Mesenteric fat pad (tissue), 1 donor: ENCODE measurements at regions not wholly inside any gene's neighbourhood (a gene's known extent, or its start where the extent isn't known, plus 50 kb on each side); places are given as distances from the start of the nearest gene placed in this dataset.
"Not testable (repeated sequence)": the region's sequence is repeated elsewhere in the genome, so short reads cannot be mapped to it uniquely, and the experiment has no call there.

Experiments
- DNase-seq: peaks from one replicate; pipeline ENCODE4 v3.0.0-alpha.2; 2020; ENCODE audit warnings: low spot score
- donor health status: DM: yes; HTN: yes; CAD: no.

DNA sequence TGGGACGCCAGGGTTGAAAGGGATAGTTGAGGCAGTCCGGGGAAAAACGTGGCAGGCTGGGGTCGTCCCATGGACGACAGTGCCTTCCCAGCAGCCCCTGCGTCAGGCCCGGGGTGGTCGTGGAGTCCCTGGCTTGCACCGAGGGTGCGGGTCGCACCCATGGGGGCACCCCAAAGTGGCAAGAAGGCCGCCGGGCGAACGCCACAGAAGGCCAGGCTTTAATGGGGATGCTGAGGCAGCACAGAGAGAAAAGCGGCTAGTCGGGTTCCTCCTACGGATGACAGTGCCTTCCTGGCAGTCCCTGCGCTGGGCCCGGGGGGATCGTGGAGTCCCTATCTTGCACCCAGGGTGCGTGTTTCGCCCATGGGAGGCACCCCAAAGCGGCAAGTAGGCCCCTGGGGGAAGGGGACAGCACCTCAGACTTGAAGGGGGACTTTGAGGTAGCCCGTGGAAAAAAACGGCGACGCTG, 158.6 kb upstream of the ALG10B start:
- DNase-seq = peak; percentile 59

DNA sequence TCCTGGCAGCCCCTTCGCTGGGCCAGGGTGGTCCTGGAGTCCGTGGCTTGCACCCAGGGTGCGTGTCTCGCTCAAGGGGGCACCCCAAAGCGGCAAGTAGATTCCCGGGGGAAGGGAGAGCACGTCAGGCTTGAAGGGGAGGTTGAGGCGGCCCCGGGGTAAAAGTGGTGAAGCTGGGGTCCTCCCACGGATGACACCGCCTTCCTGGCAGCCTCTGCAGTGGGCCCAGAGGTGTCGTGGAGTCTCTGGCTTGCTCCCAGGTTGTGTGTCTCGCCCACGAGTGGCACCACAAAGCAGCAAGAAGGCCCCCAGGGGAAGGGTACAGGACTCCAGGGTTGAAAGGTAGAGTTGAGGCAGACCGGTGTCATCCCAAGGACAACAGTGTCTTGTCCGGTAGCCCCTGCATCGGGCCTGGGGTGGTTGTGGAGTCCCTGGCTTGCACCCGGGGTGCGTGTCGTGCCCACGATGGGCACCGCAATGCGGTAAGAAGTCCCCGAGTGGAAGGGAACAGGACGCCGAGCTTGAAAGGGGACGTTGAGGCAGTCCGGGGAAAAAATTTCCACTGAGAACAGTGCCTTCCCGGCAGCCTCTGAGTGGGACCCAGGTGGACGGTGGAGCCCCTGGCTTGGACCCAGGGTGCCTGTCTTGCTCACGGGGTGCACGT, 158.0 kb upstream of the ALG10B start:
- peak; percentile 86 for DNase-seq

DNA sequence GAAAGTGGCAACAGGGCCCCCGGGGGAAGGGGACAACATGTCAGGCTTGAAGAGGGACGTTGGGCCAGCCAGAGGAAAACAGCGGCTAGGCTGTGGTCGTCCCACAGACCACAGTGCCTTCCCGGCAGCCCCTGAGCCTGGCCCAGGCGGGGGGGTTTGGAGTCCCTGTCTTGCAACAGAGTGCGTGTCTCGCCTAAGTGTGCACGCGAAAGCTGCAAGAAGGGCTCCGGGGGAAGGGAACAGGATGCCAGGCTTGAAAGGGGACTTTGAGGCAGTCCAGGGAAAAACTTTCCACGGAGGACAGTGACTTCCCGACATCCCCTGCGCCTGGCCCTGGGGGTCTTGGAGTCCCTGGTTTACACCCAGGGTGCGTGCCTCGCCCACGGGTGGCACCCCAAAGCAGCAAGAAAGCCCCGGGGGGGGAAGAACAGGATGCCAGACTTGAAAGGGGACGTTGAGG, 157.5 kb upstream of the ALG10B start:
- DNase-seq = peak; percentile 85

- DNase-seq = peak; percentile 83
Measured at GRCh38 chr12:38159591-38160317, 156.8 kb upstream of the ALG10B start.

- DNase-seq = no peak
Measured at GRCh38 chr12:38160318-38161122, 156.1 kb upstream of the ALG10B start.

DNA sequence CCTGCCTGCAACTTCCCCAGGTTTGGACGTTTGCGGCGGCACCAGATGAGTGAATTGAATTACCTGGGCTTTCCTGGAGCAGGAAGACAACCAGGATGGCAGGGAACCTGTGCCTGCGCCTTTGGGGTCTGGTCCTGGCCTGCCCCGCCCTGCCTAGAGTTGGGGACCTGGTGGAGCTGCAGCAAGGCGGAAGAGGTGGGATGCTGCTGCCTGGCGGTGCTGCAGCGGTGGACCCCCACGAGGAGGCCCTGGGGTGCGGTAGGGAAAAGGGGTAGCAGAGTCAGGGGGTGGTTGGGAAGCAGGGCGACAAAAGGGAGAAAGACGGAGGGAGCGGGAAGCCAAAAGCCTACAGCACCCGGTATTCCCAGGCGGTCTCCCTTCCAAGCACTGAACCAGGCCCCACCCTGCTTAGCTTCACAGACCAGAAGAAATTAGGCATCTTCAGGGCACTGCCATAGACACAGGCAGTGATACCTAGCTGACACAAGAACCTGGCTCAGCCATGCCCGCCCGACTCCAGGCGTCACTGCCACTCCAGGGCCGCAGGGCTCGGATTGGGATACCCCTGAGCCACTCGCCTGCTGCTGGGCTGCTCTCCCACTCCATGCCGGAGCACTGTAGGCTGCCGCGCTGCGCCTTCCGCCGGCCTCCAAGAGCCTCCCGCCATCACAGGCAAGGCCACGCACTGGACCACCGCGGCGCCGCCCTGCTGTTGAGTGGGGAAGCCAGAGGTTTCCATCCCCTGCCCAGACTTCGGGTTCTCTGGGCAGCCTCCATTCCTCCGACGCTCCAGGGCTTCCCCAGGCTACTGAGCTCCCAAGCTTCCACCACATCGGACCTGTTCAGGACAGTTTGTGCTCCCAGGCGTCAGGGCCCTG, 155.2 kb upstream of the ALG10B start:
- peak; percentile 81 for DNase-seq

GRCh38 chr12:38162013-38162412, 154.6 kb upstream of the ALG10B start:
- no peak for DNase-seq

DNA sequence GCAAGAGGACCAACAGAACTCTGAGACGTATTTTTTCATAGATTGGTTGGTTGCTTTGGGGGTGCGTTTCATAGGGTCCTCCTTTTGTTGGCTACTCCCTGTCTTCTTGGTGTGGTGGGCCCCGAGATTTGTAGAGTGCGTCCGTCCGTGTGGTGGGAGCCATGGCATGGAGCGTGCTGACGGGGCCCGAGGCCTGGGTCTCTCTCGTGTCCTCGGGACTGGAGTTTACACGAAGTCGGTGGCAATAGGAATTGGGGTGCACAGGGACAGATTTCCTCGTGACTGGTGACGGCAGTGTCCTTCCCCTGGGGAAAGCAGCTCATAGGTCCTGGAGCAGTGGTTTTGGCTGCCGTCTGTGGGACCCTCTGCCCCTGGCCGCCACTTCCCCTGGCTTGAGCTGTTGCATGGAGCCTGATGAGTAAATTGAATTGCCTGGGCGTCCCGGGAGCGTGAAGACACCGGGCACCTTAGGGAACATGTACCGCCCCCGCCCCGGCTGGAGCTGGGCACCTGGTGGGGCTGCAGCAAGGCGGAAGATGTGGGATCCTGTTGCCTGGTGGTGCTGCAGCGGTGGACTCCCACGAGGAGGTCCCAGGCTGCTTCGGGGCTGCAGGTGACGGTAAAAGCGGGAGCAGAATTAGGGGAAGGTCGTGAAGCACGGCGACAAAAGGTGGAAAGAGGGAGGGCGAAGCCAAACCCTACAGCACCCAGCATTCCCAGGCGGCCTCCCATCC, 153.7 kb upstream of the ALG10B start:
- DNase-seq = peak; percentile 83

DNA sequence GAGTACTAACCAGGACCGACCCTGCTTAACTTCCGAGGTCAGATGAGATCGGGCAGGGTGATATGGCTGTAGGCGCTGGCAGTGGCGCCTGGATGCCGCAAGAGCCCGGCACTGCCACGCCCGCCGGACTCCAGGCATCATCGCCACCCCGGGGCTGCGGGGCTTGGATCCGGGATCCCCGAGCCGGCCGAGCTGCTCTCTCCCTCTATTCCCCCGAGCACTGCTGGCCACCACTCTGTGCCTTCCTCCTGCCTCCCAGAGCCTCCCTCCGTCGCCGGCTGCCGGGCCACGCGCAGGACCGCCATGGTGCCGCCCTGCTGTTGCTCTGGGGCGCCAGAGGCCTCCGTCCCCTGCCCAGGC, 153.2 kb upstream of the ALG10B start:
- peak; percentile 83 for DNase-seq

GRCh38 chr12:38166225-38166624, 150.3 kb upstream of the ALG10B start:
- DNase-seq = peak; percentile 53

GRCh38 chr12:38175538-38175937, 141.0 kb upstream of the ALG10B start:
- no peak for DNase-seq

DNA sequence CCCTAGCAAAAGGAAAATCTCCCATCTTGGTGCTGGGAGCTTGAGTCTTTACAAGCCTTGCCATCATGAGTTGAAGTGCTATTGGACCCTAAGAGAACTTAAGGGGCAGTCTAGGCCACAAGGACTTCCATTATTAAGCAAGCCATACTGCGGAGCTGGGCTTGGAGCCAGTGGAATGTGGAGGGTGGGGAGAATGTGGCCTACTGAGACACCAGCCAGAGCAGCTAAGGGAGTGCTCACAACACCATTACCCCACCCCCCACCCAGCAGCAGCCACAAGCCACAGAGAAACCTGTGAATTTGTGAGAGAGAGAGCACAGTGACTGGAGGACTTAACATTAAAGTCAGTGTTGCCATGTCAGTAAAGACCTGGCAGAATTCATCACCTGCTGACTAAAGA, 133.0 kb upstream of the ALG10B start:
- not testable (repeated sequence) for DNase-seq

DNA sequence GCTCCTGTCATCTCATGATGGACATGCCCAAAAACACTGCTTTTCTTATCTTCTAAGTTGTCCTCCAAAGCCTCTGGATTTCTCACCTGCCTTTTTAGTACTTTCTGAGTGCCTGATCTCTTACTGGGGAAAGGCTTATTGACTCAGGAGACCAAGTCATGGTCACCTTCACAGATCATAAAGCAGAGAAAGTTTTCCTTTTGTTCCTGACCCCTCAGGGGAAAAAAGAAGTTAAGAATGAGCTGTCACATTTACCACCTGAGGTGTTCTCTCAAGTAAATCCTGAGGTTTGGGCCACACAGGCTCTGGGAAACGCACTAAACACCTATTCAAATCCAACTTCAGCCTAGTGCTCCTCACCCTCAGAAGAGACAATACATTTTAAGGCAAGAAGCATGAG, 119.3 kb upstream of the ALG10B start:
- DNase-seq = not testable (repeated sequence)

DNA sequence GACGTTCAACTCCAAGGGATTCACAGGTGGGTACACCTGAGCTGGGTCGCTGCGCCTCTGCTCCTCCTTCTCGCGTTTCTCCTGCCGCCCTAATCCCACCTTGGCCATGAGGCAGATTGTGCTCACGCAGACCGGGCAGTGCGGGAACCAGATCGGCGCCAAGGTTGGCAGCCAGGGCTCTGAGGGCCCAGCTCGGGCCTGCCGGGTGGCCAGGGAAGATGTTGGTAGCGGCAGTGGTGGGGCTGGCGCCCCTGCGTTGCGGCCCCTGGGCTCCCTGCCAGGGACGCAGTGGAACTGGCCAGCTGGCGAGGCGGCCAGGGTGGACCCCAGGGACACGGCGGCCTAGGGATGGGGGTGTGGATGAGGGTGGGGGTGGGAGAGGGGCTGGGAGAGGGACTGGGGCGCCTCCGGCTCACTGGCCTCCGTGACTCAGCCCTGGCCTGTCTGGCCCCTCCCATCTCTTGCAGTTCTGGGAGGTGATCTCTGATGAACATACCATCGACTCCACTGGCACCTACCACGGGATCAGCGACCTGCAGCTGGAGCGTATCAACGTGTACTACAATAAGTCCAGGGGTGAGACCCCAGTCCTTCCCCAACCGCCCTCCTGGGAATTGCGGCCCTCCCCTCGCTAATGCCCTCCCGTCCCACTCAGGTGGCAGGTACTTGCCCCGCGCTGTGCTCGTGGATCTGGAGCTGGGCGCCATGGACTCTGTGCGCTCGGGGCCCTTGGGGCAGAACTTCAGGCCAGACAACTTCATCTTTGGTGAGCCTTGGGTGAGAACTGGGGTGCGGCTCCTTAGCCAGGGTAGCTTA, 114.9 kb upstream of the ALG10B start:
- DNase-seq = no peak

- no peak for DNase-seq
Measured at GRCh38 chr12:38204831-38205230, 111.7 kb upstream of the ALG10B start.

- DNase-seq = no peak
Measured at GRCh38 chr12:38222011-38222410, 94.6 kb upstream of the ALG10B start.

GRCh38 chr12:38238328-38238727, 78.2 kb upstream of the ALG10B start:
- not testable (repeated sequence) for DNase-seq

DNA sequence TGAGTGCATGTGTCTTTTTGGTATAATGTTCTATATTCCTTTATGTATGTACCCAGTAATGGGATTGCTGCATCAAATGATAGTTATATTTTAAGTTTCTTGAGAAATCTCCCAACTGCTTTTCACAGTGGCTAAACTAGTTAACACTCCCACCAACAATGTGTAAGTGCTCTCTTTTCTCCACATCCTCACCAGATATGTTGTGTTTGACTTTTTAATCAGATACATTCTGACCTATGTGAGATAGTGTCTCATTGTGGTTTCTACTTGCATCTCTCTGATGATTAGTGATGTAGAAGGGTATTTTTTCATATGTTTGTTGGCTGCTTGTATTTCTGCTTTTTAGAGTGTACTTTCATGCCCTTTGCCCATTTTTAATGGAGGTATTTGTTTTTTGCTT, 62.8 kb upstream of the ALG10B start:
- no peak for DNase-seq

DNA sequence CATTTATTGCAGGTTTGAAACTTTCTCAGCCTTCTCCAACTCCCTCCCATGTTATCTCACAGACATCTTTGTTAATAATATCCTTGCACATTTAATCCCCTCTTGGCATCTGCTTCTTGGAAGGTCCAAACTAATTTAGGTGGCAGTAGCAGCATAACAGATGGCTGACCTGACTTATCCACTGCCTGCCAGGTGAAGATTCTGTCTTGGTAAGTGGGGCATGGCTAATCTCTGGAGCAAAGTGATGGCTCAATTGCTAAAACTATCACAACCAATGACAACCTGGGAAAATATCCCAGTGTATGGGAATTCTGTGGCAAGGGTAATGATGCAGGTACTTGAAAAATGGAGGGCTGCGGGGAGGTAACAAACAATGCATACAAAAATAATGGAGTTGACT, 58.2 kb upstream of the ALG10B start:
- DNase-seq = no peak
